WTC11 (cell line): ENCODE measurements at regions not wholly inside any gene's neighbourhood (a gene's known extent, or its start where the extent isn't known, plus 50 kb on each side); places are given as distances from the start of the nearest gene placed in this dataset.

Experiments
- ATAC-seq: fragments of 200-7000 bp; cut with Tn5 transposase; 2 replicates; pipeline ENCODE4 v1.10.0; 2021; ENCODE audit warnings: mild to moderate bottlenecking, moderate library complexity
- CTCF ChIA-PET: fragments of 300-600 bp; sonication (Branson Sonifier 250); formaldehyde crosslinking; loops from one replicate; lab custom pipeline; 2021; ENCODE audit warnings: antibody characterized with exemption; lab: Charles Lee
- POLR2A ChIA-PET: fragments of 350-600 bp; sonication (Branson Sonifier 250); formaldehyde crosslinking; loops from one replicate; lab custom pipeline; 2021; ENCODE audit warnings: antibody characterized with exemption; lab: Charles Lee
- DNase-seq: peaks from one replicate; pipeline ENCODE4 v3.0.0; 2021; ENCODE audit warnings: low spot score
- H3K27ac Mint-ChIP-seq: 2 replicates; pipeline ENCODE4 v1.8.0; 2021; ENCODE audit warnings: mixed read lengths
- H3K27me3 Mint-ChIP-seq: 2 replicates; pipeline ENCODE4 v1.8.0; 2021; ENCODE audit warnings: low read depth, mild to moderate bottlenecking, moderate library complexity, mixed read lengths
- H3K36me3 Mint-ChIP-seq: 2 replicates; pipeline ENCODE4 v1.8.0; 2021; ENCODE audit warnings: mixed read lengths
- H3K4me1 Mint-ChIP-seq: 2 replicates; pipeline ENCODE4 v1.8.0; 2022; ENCODE audit warnings: mixed read lengths
- H3K4me3 Mint-ChIP-seq: 2 replicates; pipeline ENCODE4 v1.8.0; 2021; ENCODE audit warnings: mild to moderate bottlenecking, moderate library complexity, mixed read lengths
- H3K9me3 Mint-ChIP-seq: 2 replicates; pipeline ENCODE4 v1.8.0; 2021; ENCODE audit warnings: mixed read lengths
- ARID4B ChIP-seq: sonication (generic); formaldehyde crosslinking; IDR thresholded peaks from 2 replicates; pipeline ENCODE4 v1.8.0; 2023; ENCODE audit warnings: missing genetic modification reagents, mild to moderate bottlenecking, borderline replicate concordance
- ATF2 ChIP-seq: sonication (generic); formaldehyde crosslinking; IDR thresholded peaks from 2 replicates; pipeline ENCODE4 v1.8.1; 2022; ENCODE audit warnings: low read depth, missing genetic modification reagents, borderline replicate concordance
- CDX4 ChIP-seq: fragments of 250-450 bp; sonication (Bioruptor Pico); IDR thresholded peaks from 2 replicates; pipeline ENCODE4 v1.9.0; 2021; ENCODE audit warnings: moderate library complexity, mild to moderate bottlenecking, inconsistent platforms, borderline replicate concordance
- CTCF ChIP-seq: fragments of 200-600 bp; IDR thresholded peaks from 2 replicates; pipeline ENCODE4 v1.8.0; 2022; ENCODE audit warnings: antibody characterized with exemption
- GTF2I ChIP-seq: fragments of 250-450 bp; sonication (Bioruptor Pico); conservative IDR thresholded peaks from 2 replicates; pipeline ENCODE4 v1.4.0; 2021; ENCODE audit warnings: mild to moderate bottlenecking
- MAX ChIP-seq: sonication (generic); formaldehyde crosslinking; IDR thresholded peaks from 2 replicates; pipeline ENCODE4 v1.8.0; 2022; ENCODE audit warnings: mild to moderate bottlenecking, missing genetic modification reagents
- MYBL2 ChIP-seq: sonication (generic); formaldehyde crosslinking; IDR thresholded peaks from 2 replicates; pipeline ENCODE4 v1.8.1; 2023; ENCODE audit warnings: mild to moderate bottlenecking, moderate library complexity, missing genetic modification reagents
- OVOL2 ChIP-seq: fragments of 250-450 bp; sonication (Bioruptor Pico); IDR thresholded peaks from 2 replicates; pipeline ENCODE4 v1.9.0; 2021; ENCODE audit warnings: mild to moderate bottlenecking, borderline replicate concordance
- PRDM15 ChIP-seq: sonication (generic); formaldehyde crosslinking; IDR thresholded peaks from 2 replicates; pipeline ENCODE4 v1.8.0; 2022; ENCODE audit warnings: missing genetic modification reagents
- RELA ChIP-seq: sonication (generic); formaldehyde crosslinking; IDR thresholded peaks from 2 replicates; pipeline ENCODE4 v1.8.1; 2022; ENCODE audit warnings: missing genetic modification reagents, mild to moderate bottlenecking, borderline replicate concordance
- SP1 ChIP-seq: sonication (generic); formaldehyde crosslinking; conservative IDR thresholded peaks from 2 replicates; pipeline ENCODE4 v1.8.1; 2022; ENCODE audit warnings: missing genetic modification reagents
- TEAD1 ChIP-seq: sonication (generic); formaldehyde crosslinking; IDR thresholded peaks from 2 replicates; pipeline ENCODE4 v1.8.0; 2022; ENCODE audit warnings: mild to moderate bottlenecking, missing genetic modification reagents
- ZNF121 ChIP-seq: sonication (generic); formaldehyde crosslinking; IDR thresholded peaks from 2 replicates; pipeline ENCODE4 v1.8.0; 2023; ENCODE audit warnings: missing genetic modification reagents
- ZNF263 ChIP-seq: sonication (generic); formaldehyde crosslinking; IDR thresholded peaks from 2 replicates; pipeline ENCODE4 v1.8.1; 2022; ENCODE audit warnings: low read depth, mild to moderate bottlenecking, moderate library complexity, missing genetic modification reagents
- ZNF317 ChIP-seq: sonication (generic); formaldehyde crosslinking; IDR thresholded peaks from 2 replicates; pipeline ENCODE4 v1.8.1; 2023; ENCODE audit warnings: low read depth, mild to moderate bottlenecking, moderate library complexity, missing genetic modification reagents, borderline replicate concordance
- ZNF396 ChIP-seq: fragments of 250-450 bp; sonication (Bioruptor Pico); IDR thresholded peaks from 2 replicates; pipeline ENCODE4 v1.8.0; 2021; ENCODE audit warnings: mild to moderate bottlenecking, moderate library complexity, borderline replicate concordance

GRCh38 chr1:112322018-112322417 is 74.0 kb upstream of the CTTNBP2NL start (continued):
- no peak for TF ChIP-seq ZNF317 (CRISPR knock-in tag)

- DNase-seq, result no peak
- H3K4me1 Mint-ChIP-seq, result peaks cover 16% of the 10 kb centered on the region
Observed at GRCh38 chr1:112322983-112323678, 72.9 kb upstream of the CTTNBP2NL start.

GRCh38 chr1:112325504-112325903 is 70.5 kb upstream of the CTTNBP2NL start:
- CTCF ChIA-PET, result interaction anchor here (0.6 to 2.4 kb wide), 4 partner anchors 11 to 844 kb away, joined by 4 to 9 read pairs (median 6); no protein-coding TSS in a partner anchor
- Mint-ChIP-seq H3K36me3 (no peaks in the 10 kb centered on the region), H3K9me3 (no peaks in the 10 kb centered on the region), H3K4me3 (no peak overlapping the region), H3K27ac (no peak overlapping the region), H3K4me1 (peaks cover 5% of the 10 kb centered on the region), H3K27me3 (peaks cover 38% of the 10 kb centered on the region)
- POLR2A ChIA-PET, result no interaction called here
- ATAC-seq (peak; percentile 83), DNase-seq (peak; percentile 24)
- TF ChIP-seq ARID4B (CRISPR knock-in tag) (no peak), MYBL2 (CRISPR knock-in tag) (no peak), MAX (peak; percentile 84), CTCF (no peak), GTF2I (CRISPR knock-in tag) (no peak)

More at GRCh38 chr1:112322983-112323678, 72.9 kb upstream of the CTTNBP2NL start:
- ATAC-seq, result no peak
- no peaks in the 10 kb centered on the region for H3K36me3 Mint-ChIP-seq
- no peak overlapping the region for H3K27ac Mint-ChIP-seq
- H3K9me3 Mint-ChIP-seq, result no peaks in the 10 kb centered on the region
- TF ChIP-seq ZNF263 (CRISPR knock-in tag), result no peak
- no peak for TF ChIP-seq CDX4 (CRISPR knock-in tag)
- TF ChIP-seq ZNF121 (CRISPR knock-in tag), result no peak
- TF ChIP-seq ATF2 (CRISPR knock-in tag), result no peak
- TF ChIP-seq PRDM15, result no peak
- TF ChIP-seq SP1 (CRISPR knock-in tag), result no peak
- TF ChIP-seq TEAD1 (CRISPR knock-in tag), result no peak
- TF ChIP-seq OVOL2 (CRISPR knock-in tag), result no peak
- TF ChIP-seq ZNF396 (CRISPR knock-in tag), result no peak
- TF ChIP-seq RELA (CRISPR knock-in tag), result no peak
- CTCF ChIA-PET, result interaction anchor here (1.9 kb wide), 1 partner anchor 25 kb away, joined by 7 read pairs; no protein-coding TSS in a partner anchor
- H3K4me3 Mint-ChIP-seq, result no peak overlapping the region
- H3K27me3 Mint-ChIP-seq, result peaks cover 38% of the 10 kb centered on the region
- POLR2A ChIA-PET, result no interaction called here
